Gastroesophageal sphincter (tissue), 4 donors: ENCODE measurements at regions not wholly inside any gene's neighbourhood (a gene's known extent, or its start where the extent isn't known, plus 50 kb on each side); places are given as distances from the start of the nearest gene placed in this dataset.

Experiments
- ATAC-seq: fragments of 150-250 bp; one replicate; pipeline ENCODE4 v1.9.1; 2016; ENCODE audit warnings: mild to moderate bottlenecking, moderate library complexity
- H3K27ac ChIP-seq, 4 donors: fragments of 200-600 bp; sonication (generic) in 3 of 4; 1 replicate in 3 of 4; 2 replicates in 1 of 4; pipeline ENCODE4 v1.5.1; 2016 to 2019
- H3K27me3 ChIP-seq: fragments of 200-600 bp; sonication (generic); one replicate; pipeline ENCODE4 v1.5.1; 2019
- H3K36me3 ChIP-seq, 2 donors: fragments of 200-600 bp; sonication (generic); one replicate each; pipeline ENCODE4 v1.5.1; 2019; ENCODE audit warnings: control low read depth in 1 of 2
- H3K4me1 ChIP-seq, 3 donors: fragments of 200-600 bp; sonication (generic); 1 replicate in 2 of 3; 2 replicates in 1 of 3; pipeline ENCODE4 v1.5.1; 2016 to 2019; ENCODE audit warnings: control low read depth in 2 of 3
- H3K4me3 ChIP-seq, 2 donors: fragments of 200-600 bp; sonication (generic); one replicate each; pipeline ENCODE4 v1.5.1; 2019; ENCODE audit warnings: mild to moderate bottlenecking in 1 of 2, moderate library complexity in 1 of 2
- H3K9me3 ChIP-seq, 3 donors: fragments of 200-600 bp; sonication (generic); one replicate each; pipeline ENCODE4 v1.5.1; 2017 to 2019; ENCODE audit warnings: control low read depth in 2 of 3
- EP300 ChIP-seq: sonication (generic); formaldehyde crosslinking; IDR thresholded peaks from one replicate; pipeline ENCODE4 v1.6.1; 2017; ENCODE audit warnings: antibody characterized with exemption, mild to moderate bottlenecking
- POLR2A ChIP-seq, 2 donors: fragments of 450-650 bp; IDR thresholded peaks; one replicate each; pipeline ENCODE4 v1.6.1; 2017; ENCODE audit warnings: antibody characterized with exemption in 2 of 2, mild to moderate bottlenecking in 2 of 2, moderate library complexity in 1 of 2
- POLR2AphosphoS5 ChIP-seq: sonication (generic); formaldehyde crosslinking; IDR thresholded peaks from one replicate; pipeline ENCODE4 v1.6.1; 2017; ENCODE audit warnings: antibody characterized with exemption
- WGBS, 2 donors: methylation state at CpG; one replicate each; pipeline ENCODE4 v1.1.5; 2018; ENCODE audit warnings: low coverage in 1 of 2; 5-methylcytosine and 5-hydroxymethylcytosine counted together
- TF ChIP-seq, protein P1 (sequence below), 4 experiments: fragments of 200-600 bp in 2 of 4; fragments of 450-650 bp in 2 of 4; sonication (generic) in 1 of 4; IDR thresholded peaks; one replicate each; pipeline ENCODE4 v1.5.1; 2017 to 2019; ENCODE audit warnings: antibody characterized with exemption in 4 of 4, mild to moderate bottlenecking in 2 of 4, moderate library complexity in 2 of 4

GRCh38 chr6:43896329-43897255, 126.6 kb downstream of the VEGFA start:
- Histone ChIP-seq H3K4me3 (no peak overlapping the region), H3K27me3 (peaks cover 4% of the 10 kb centered on the region), H3K36me3 (no peaks in the 10 kb centered on the region), H3K4me1 (peaks cover 0 to 13% (median 4%) of the 10 kb centered on the region in 3 donors), H3K27ac (no peak overlapping the region), H3K9me3 (no peaks in the 10 kb centered on the region)
- TF ChIP-seq POLR2A (IDR thresholded peaks at IDR 0.05) (no peak), POLR2AphosphoS5 (no peak), EP300 (no peak)
- TF ChIP-seq, protein P1, sequence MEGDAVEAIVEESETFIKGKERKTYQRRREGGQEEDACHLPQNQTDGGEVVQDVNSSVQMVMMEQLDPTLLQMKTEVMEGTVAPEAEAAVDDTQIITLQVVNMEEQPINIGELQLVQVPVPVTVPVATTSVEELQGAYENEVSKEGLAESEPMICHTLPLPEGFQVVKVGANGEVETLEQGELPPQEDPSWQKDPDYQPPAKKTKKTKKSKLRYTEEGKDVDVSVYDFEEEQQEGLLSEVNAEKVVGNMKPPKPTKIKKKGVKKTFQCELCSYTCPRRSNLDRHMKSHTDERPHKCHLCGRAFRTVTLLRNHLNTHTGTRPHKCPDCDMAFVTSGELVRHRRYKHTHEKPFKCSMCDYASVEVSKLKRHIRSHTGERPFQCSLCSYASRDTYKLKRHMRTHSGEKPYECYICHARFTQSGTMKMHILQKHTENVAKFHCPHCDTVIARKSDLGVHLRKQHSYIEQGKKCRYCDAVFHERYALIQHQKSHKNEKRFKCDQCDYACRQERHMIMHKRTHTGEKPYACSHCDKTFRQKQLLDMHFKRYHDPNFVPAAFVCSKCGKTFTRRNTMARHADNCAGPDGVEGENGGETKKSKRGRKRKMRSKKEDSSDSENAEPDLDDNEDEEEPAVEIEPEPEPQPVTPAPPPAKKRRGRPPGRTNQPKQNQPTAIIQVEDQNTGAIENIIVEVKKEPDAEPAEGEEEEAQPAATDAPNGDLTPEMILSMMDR (IDR thresholded peaks at IDR 0.05): no peak
- no peak for ATAC-seq
- 58 to 65% methylated on average over 5 to 11 of the region's 11 CpGs for WGBS, 2 donors

DNA sequence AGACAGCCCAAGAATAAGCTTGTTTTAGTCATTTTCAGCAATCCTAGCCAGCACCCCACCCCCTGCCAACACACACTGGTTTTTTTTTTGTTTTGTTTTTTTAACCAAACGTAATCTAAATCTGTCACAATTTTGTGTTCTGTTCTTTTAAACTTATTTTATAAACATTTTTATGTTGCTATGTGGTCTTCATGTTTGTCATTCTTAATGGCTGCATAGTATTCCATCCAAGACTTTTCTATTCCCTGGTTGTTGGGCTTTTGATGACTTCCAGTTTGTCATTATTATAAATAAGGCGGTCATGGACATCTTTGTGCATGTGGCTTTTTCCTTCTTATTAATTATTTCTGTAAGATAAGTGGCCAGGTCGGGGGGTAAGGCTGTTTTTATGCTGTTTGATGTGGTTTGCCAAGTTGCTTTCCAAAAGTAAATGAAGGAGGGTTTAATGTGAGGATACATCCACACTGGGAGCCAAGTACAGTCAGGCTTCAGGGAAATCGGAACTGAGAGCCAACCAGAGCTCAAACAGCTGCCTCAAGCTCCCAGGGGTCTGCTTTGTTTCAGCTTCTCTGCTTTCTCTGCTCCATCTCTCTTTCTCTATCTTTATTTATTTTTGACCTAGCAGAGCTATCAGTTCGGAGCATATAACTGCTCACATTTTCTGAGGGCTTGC, 125.8 kb downstream of the VEGFA start:
- WGBS, 2 donors: 37 to 43% methylated on average over 5 of the region's 5 CpGs
- H3K27ac ChIP-seq: no peak overlapping the region
- H3K4me3 ChIP-seq: no peak overlapping the region
- no peak for ATAC-seq
- TF ChIP-seq POLR2AphosphoS5 (no peak), POLR2A (IDR thresholded peaks at IDR 0.05) (no peak), EP300 (no peak)
- TF ChIP-seq, protein P1 (IDR thresholded peaks at IDR 0.05): no peak
- H3K36me3 ChIP-seq: no peaks in the 10 kb centered on the region
- H3K4me1 ChIP-seq: peaks cover 0 to 6% (median 3%) of the 10 kb centered on the region in 3 donors
- H3K9me3 ChIP-seq: no peaks in the 10 kb centered on the region
- H3K27me3 ChIP-seq: peaks cover 12% of the 10 kb centered on the region

DNA sequence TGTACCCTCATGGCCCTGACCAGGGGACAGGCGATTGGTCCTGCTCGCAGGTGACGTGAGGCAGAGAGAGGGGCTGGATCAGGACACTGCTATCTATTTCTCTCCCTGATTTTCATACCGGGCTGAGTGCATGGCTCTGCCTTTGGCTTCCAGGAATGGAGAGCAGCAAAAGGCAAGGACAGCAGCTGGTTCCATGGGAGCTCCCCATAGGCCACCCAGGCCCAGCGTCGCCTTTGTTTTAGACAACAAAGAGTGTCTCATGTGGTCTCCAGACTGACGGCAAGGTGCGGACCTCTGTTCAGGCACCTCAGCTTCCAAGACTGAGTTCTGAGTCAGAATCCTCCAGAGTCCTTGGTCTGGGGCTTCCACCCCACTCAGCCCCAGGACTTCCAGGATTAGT, 123.1 kb downstream of the VEGFA start:
- no peaks in the 10 kb centered on the region for H3K4me1 ChIP-seq
- WGBS, 2 donors: 33 to 77% methylated on average over 1 to 5 of the region's 8 CpGs
- no peak for TF ChIP-seq POLR2A (IDR thresholded peaks at IDR 0.05)
- no peaks in the 10 kb centered on the region for H3K9me3 ChIP-seq
- no peak overlapping the region for H3K4me3 ChIP-seq
- H3K36me3 ChIP-seq: no peaks in the 10 kb centered on the region
- no peak for ATAC-seq
- H3K27ac ChIP-seq: no peak overlapping the region
- H3K27me3 ChIP-seq: peaks cover 23% of the 10 kb centered on the region

DNA sequence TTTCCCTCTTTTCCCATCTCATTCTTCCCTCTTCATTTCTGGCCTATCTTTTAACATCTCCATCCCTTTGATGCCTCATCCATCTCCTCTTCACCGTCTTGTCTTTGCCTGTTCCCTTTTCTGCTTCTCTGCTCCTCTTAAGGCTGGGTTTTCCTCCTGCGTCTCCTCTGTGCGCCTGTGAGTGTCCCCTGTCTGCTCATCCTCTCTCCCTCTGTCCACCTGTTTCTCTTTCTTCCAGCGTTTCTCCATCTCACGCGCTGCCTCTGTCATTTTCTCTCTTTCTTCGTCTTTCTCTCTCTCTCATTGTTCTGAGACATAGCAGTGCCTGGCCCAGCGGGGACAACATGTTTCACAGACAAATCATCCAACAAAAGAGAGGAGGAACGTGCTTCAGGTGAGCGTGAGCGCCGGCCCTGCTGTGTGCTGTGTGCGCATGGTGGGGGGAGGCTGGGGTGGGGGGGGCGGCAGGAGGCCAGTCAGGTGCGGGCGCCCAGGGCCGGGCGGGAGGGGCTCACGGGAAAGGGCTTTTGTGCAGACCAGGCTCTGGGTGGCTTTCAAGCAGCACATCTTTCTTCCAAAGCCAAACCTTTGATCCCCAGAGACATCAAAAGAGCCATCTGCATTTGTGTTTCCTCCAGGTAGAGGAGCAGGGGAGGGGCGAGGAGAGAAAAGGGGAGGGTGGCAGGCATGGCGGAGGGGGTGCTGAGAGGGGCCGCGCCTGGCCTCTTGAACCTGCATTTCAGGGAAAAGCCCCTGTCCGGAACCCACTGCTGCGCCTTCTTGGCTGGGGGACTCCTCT, 121.3 kb downstream of the VEGFA start:
- 63 to 65% methylated on average over 9 to 11 of the region's 25 CpGs for WGBS, 2 donors
- H3K4me3 ChIP-seq: no peak overlapping the region

More for the DNA sequence above, 121.3 kb downstream of the VEGFA start:
- peaks cover 23% of the 10 kb centered on the region for H3K27me3 ChIP-seq
- H3K36me3 ChIP-seq: no peaks in the 10 kb centered on the region
- no peaks in the 10 kb centered on the region for H3K9me3 ChIP-seq
- no peaks in the 10 kb centered on the region for H3K4me1 ChIP-seq
- H3K27ac ChIP-seq: no peak overlapping the region
- no peak for ATAC-seq
- TF ChIP-seq EP300: no peak
- TF ChIP-seq, protein P1 (IDR thresholded peaks at IDR 0.05): no peak
- no peak for TF ChIP-seq POLR2A (IDR thresholded peaks at IDR 0.05)
- TF ChIP-seq POLR2AphosphoS5: no peak
